NCI-H2196 treated with DMSO at 0.1 percent for 48 hours (cell line): ENCODE measurements at regions not wholly inside any gene's neighbourhood (a gene's known extent, or its start where the extent isn't known, plus 50 kb on each side); places are given as distances from the start of the nearest gene placed in this dataset.

Experiments used
- DNase-seq: peaks from one replicate; lab custom pipeline; 2025; ENCODE audit not compliant: unreplicated experiment; lab: John Stamatoyannopoulos, UW

- no peak for DNase-seq
Measured at GRCh38 chr11:113529606-113530005, 54.4 kb upstream of the DRD2 start.

- DNase-seq: no peak
Measured at GRCh38 chr11:113528982-113529381, 53.8 kb upstream of the DRD2 start.

GRCh38 chr11:113526521-113526920 lies 51.3 kb upstream of the DRD2 start:
- DNase-seq: no peak
